DMS153 treated with DMSO at 0.1 percent for 48 hours (cell line): ENCODE measurements at regions not wholly inside any gene's neighbourhood (a gene's known extent, or its start where the extent isn't known, plus 50 kb on each side); places are given as distances from the start of the nearest gene placed in this dataset.

Source experiments
- DNase-seq: peaks from one replicate; lab custom pipeline; 2025; ENCODE audit not compliant: unreplicated experiment; lab: John Stamatoyannopoulos, UW

- no peak for DNase-seq
These were observed 471.5 kb upstream of the ROBO1 start for GRCh38 chr3:80239301-80239700.

- no peak for DNase-seq
These were observed 470.8 kb upstream of the ROBO1 start for GRCh38 chr3:80238606-80239005.

GRCh38 chr3:80238152-80238551 is 470.4 kb upstream of the ROBO1 start:
- DNase-seq: no peak

- DNase-seq: no peak
These were observed 466.9 kb upstream of the ROBO1 start for GRCh38 chr3:80234706-80235105.

- DNase-seq: no peak
These were observed 465.8 kb upstream of the ROBO1 start for GRCh38 chr3:80233576-80233975.

- DNase-seq: no peak
These were observed 465.0 kb upstream of the ROBO1 start for GRCh38 chr3:80232760-80233159.

- DNase-seq: no peak
These were observed 463.2 kb upstream of the ROBO1 start for GRCh38 chr3:80230962-80231361.

- DNase-seq: no peak
These were observed 459.4 kb upstream of the ROBO1 start for GRCh38 chr3:80227216-80227615.

GRCh38 chr3:80215191-80215590 is 447.4 kb upstream of the ROBO1 start:
- no peak for DNase-seq

- no peak for DNase-seq
These were observed 445.3 kb upstream of the ROBO1 start for GRCh38 chr3:80213086-80213485.

GRCh38 chr3:80192936-80193335 is 425.1 kb upstream of the ROBO1 start:
- no peak for DNase-seq

GRCh38 chr3:80190051-80190450 is 422.3 kb upstream of the ROBO1 start:
- DNase-seq: no peak

GRCh38 chr3:80187981-80188380 is 420.2 kb upstream of the ROBO1 start:
- DNase-seq: no peak

- DNase-seq: no peak
These were observed 392.2 kb upstream of the ROBO1 start for GRCh38 chr3:80159990-80160506.

- DNase-seq: no peak
These were observed 390.5 kb upstream of the ROBO1 start for GRCh38 chr3:80158332-80158731.

GRCh38 chr3:80157546-80157945 is 389.7 kb upstream of the ROBO1 start:
- no peak for DNase-seq

- no peak for DNase-seq
These were observed 384.9 kb upstream of the ROBO1 start for GRCh38 chr3:80152692-80153091.

- DNase-seq: no peak
These were observed 374.9 kb upstream of the ROBO1 start for GRCh38 chr3:80142714-80143113.

GRCh38 chr3:80141557-80141956 is 373.8 kb upstream of the ROBO1 start:
- DNase-seq: no peak

GRCh38 chr3:80116281-80116680 is 348.5 kb upstream of the ROBO1 start:
- no peak for DNase-seq

- DNase-seq: no peak
These were observed 346.9 kb upstream of the ROBO1 start for GRCh38 chr3:80114694-80115093.

GRCh38 chr3:80113331-80113730 is 345.5 kb upstream of the ROBO1 start:
- DNase-seq: no peak

- no peak for DNase-seq
These were observed 331.8 kb upstream of the ROBO1 start for GRCh38 chr3:80099559-80100066.

GRCh38 chr3:80097674-80098073 is 329.9 kb upstream of the ROBO1 start:
- no peak for DNase-seq
